ENCODE measurements at regions not wholly inside any gene's neighbourhood (a gene's known extent, or its start where the extent isn't known, plus 50 kb on each side); places are given as distances from the start of the nearest gene placed in this dataset.

DNA sequence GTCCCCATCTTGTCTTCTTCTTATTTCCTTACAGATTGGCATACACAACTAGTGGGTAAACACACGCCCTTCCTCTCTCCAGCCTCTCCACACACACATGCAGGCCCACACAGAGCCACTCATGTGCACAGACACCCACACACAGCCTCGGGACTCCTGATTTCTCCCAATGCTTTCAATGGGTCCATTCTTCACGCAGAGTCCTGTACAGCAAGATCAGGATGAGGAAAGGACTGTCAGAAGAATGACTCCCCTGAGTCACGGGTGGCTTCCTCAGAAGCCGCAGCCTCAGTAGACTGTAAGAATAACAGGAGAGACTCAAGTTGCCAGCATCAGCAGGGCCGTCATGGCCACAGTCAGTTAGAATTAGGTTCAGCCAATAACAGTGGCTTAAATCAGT lies 109.1 kb upstream of the GLI2 start:
- intact Hi-C loops (cut with micrococcal nuclease; ENCODE audit: unreplicated experiment), result no loop called here
- CTCF ChIA-PET, result no interaction called here
- no peaks in the 10 kb centered on the region for H3K36me3 Mint-ChIP-seq (ENCODE audit: insufficient read depth, unreplicated experiment)

GRCh38 chr2:120628248-120628647 lies 107.4 kb upstream of the GLI2 start:
- no peak for DNase-seq
- intact Hi-C loops (cut with micrococcal nuclease; ENCODE audit: unreplicated experiment), result no loop called here
- no peak overlapping the region for H3K27ac Mint-ChIP-seq (ENCODE audit: unreplicated experiment)

More for the DNA sequence above, 109.1 kb upstream of the GLI2 start:
- no peaks in the 10 kb centered on the region for H3K9me3 Mint-ChIP-seq (ENCODE audit: low read depth, unreplicated experiment)
- no peak for DNase-seq
- H3K4me1 Mint-ChIP-seq (ENCODE audit: low read depth, unreplicated experiment), result peaks cover 24% of the 10 kb centered on the region
- H3K27me3 Mint-ChIP-seq (ENCODE audit: unreplicated experiment), result peaks cover 84% of the 10 kb centered on the region
- H3K27ac Mint-ChIP-seq (ENCODE audit: unreplicated experiment), result no peak overlapping the region
- BruUV-seq (replicated peaks), result no TSS peak
- TF ChIP-seq CTCF (IDR thresholded peaks at IDR 0.05; ENCODE audit: unreplicated experiment), result no peak
- no peak overlapping the region for H3K4me3 Mint-ChIP-seq (ENCODE audit: low read depth, unreplicated experiment)

GRCh38 chr2:120629241-120629895 lies 106.3 kb upstream of the GLI2 start:
- BruUV-seq (replicated peaks), result no TSS peak
- Mint-ChIP-seq H3K27ac (ENCODE audit: unreplicated experiment) (no peak overlapping the region), H3K4me1 (ENCODE audit: low read depth, unreplicated experiment) (peaks cover 24% of the 10 kb centered on the region), H3K36me3 (ENCODE audit: insufficient read depth, unreplicated experiment) (no peaks in the 10 kb centered on the region), H3K4me3 (ENCODE audit: low read depth, unreplicated experiment) (no peak overlapping the region), H3K9me3 (ENCODE audit: low read depth, unreplicated experiment) (no peaks in the 10 kb centered on the region), H3K27me3 (ENCODE audit: unreplicated experiment) (peaks cover 100% of the 10 kb centered on the region)
- intact Hi-C loops (cut with micrococcal nuclease; ENCODE audit: unreplicated experiment), result no loop called here
- CTCF ChIA-PET, result no interaction called here
- DNase-seq, result no peak
- TF ChIP-seq CTCF (IDR thresholded peaks at IDR 0.05; ENCODE audit: unreplicated experiment), result no peak

More at GRCh38 chr2:120628248-120628647, 107.4 kb upstream of the GLI2 start:
- Mint-ChIP-seq H3K4me1 (ENCODE audit: low read depth, unreplicated experiment) (peaks cover 24% of the 10 kb centered on the region), H3K36me3 (ENCODE audit: insufficient read depth, unreplicated experiment) (no peaks in the 10 kb centered on the region), H3K27me3 (ENCODE audit: unreplicated experiment) (peaks cover 91% of the 10 kb centered on the region), H3K4me3 (ENCODE audit: low read depth, unreplicated experiment) (no peak overlapping the region), H3K9me3 (ENCODE audit: low read depth, unreplicated experiment) (no peaks in the 10 kb centered on the region)
- no peak for TF ChIP-seq CTCF (IDR thresholded peaks at IDR 0.05; ENCODE audit: unreplicated experiment)
- CTCF ChIA-PET, result no interaction called here
- no TSS peak for BruUV-seq (replicated peaks)

DNA sequence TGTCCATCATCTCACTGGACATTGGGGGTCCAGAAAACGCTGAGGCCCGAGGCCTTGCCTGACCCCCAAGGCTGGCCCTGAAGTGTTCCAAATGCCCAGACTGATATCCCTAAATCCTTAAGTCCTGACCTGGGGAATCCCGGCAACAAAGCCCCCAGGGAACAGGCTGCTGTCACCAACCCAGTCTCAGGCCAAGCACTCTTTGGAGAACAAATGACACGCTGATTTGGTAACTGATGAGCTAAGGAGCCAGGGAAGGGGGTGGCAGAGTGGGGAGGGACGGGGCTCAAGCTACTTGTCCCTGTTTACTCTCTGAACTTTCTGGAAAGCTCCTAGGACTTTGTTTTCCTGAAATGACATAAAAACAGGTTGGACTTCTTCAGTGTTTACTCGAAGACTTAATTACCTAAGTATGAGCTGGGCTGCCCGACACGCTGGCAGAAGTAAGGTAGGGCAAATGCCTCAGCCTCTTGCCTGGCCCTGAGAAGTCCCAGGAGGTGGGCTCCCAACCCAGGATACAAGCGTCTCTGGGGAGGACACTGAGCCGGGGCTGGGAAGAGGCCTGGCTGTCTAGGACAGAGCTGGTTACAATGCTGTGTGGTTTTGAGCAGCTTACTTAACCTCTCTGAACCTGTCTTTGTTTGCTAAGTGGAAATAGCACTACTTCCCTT lies 105.5 kb upstream of the GLI2 start:
- intact Hi-C loops (cut with micrococcal nuclease; ENCODE audit: unreplicated experiment), result no loop called here
- Mint-ChIP-seq H3K36me3 (ENCODE audit: insufficient read depth, unreplicated experiment) (no peaks in the 10 kb centered on the region), H3K9me3 (ENCODE audit: low read depth, unreplicated experiment) (no peaks in the 10 kb centered on the region), H3K27ac (ENCODE audit: unreplicated experiment) (no peak overlapping the region), H3K4me3 (ENCODE audit: low read depth, unreplicated experiment) (no peak overlapping the region), H3K27me3 (ENCODE audit: unreplicated experiment) (peaks cover 100% of the 10 kb centered on the region), H3K4me1 (ENCODE audit: low read depth, unreplicated experiment) (peaks cover 17% of the 10 kb centered on the region)
- DNase-seq, result no peak
- TF ChIP-seq CTCF (IDR thresholded peaks at IDR 0.05; ENCODE audit: unreplicated experiment), result no peak
- CTCF ChIA-PET, result no interaction called here
- no TSS peak for BruUV-seq (replicated peaks)

All from Calu3 (cell line).